NT2/D1 (cell line): ENCODE measurements at regions not wholly inside any gene's neighbourhood (a gene's known extent, or its start where the extent isn't known, plus 50 kb on each side); places are given as distances from the start of the nearest gene placed in this dataset.

Experiments used
- DNase-seq: peaks from one replicate; pipeline ENCODE4 v3.0.0-alpha.2; 2011; ENCODE audit warnings: low read depth, low spot score
- H3K27me3 ChIP-seq: 2 replicates; pipeline ENCODE4 v1.6.0; 2011; ENCODE audit warnings: mild to moderate bottlenecking; ENCODE audit not compliant: insufficient read length, insufficient read depth
- H3K36me3 ChIP-seq: 2 replicates; pipeline ENCODE4 v1.6.1; 2011; ENCODE audit warnings: mild to moderate bottlenecking, low read length, mixed read lengths; ENCODE audit not compliant: insufficient read depth, insufficient read length
- H3K4me1 ChIP-seq: 2 replicates; pipeline ENCODE4 v1.5.1; 2011; ENCODE audit not compliant: insufficient read depth, insufficient read length
- H3K4me3 ChIP-seq: 2 replicates; pipeline ENCODE4 v1.5.1; 2011; ENCODE audit warnings: low read depth; ENCODE audit not compliant: insufficient read length
- H3K9ac ChIP-seq: 2 replicates; pipeline ENCODE4 v1.6.0; 2011; ENCODE audit warnings: low read depth; ENCODE audit not compliant: insufficient read length
- H3K9me3 ChIP-seq: 2 replicates; pipeline ENCODE4 v1.5.1; 2011; ENCODE audit warnings: mild to moderate bottlenecking, low read length; ENCODE audit not compliant: insufficient read depth
- SUZ12 ChIP-seq: IDR thresholded peaks from 2 replicates; pipeline ENCODE4 v1.6.1; 2011; ENCODE audit not compliant: insufficient read length, insufficient read depth; ENCODE audit errors: extremely low read depth
- YY1 ChIP-seq: IDR thresholded peaks from 2 replicates; pipeline ENCODE4 v1.6.1; 2011; ENCODE audit not compliant: insufficient read length, insufficient read depth
- ZNF274 ChIP-seq: IDR thresholded peaks from 2 replicates; pipeline ENCODE4 v1.6.1; 2011; ENCODE audit warnings: mild to moderate bottlenecking, low read depth, low read length

DNA sequence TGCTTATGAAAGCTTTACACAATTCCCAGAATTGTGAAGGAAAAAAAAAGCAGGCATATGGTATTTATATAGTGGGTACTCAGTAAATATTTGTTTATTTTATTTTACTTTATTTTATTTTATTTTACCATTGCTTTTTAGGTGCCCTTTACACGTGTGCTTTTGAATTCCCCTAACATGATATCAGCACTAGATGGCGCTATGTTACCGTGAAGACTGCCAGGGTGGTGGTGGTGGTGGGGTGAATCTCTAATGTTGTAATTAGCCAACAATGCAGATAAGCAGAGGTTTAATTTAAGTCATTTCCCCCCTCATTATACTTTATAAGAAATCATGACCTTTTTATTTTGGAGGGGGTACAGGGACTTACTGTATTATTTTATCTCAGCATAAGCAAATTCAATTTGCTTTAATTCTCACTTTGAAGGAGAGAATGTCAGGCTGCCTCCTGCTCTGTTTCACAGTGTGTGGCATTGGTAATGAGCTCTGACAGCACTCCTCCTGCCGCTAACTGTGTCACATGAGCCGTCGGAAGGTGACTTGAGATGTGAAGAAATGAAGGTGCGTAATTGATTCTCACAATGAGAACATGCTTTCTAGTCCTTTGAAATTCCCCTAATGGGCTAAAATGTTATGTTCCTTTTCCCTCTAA is 165.6 kb downstream of the YTHDC2 start:
- no peaks in the 10 kb centered on the region for H3K36me3 ChIP-seq
- no peaks in the 10 kb centered on the region for H3K4me1 ChIP-seq
- no peak for DNase-seq
- TF ChIP-seq SUZ12: no peak
- TF ChIP-seq YY1: no peak
- TF ChIP-seq ZNF274: no peak
- H3K9ac ChIP-seq: no peak overlapping the region
- peaks cover 9% of the 10 kb centered on the region; the same call in 1 of the 2 replicates for H3K9me3 ChIP-seq
- no peak overlapping the region for H3K4me3 ChIP-seq
- H3K27me3 ChIP-seq: no peaks in the 10 kb centered on the region

DNA sequence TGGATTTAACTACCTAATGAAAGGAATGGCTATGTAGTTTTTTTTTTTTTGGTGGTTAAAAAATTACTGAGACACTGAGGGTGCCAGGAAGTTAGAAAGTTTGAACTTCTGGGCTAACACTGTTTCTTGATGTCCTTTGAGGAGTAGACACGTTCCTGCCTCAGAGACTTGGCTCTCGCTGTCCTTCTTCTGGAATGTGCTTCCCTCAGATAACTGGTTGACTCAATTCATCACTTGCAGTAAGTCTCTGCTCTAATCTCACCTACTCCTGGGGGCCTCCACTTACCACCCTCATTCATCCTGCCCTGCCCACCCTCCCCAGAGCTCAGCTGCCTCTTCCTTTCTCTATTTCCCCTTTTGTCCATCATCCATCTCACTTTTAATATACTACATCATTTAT is 167.0 kb downstream of the YTHDC2 start:
- DNase-seq: no peak
- H3K9ac ChIP-seq: no peak overlapping the region
- H3K9me3 ChIP-seq: no peaks in the 10 kb centered on the region
- H3K4me3 ChIP-seq: no peak overlapping the region
- H3K36me3 ChIP-seq: no peaks in the 10 kb centered on the region
- no peaks in the 10 kb centered on the region for H3K27me3 ChIP-seq
- TF ChIP-seq YY1: no peak
- no peaks in the 10 kb centered on the region for H3K4me1 ChIP-seq

DNA sequence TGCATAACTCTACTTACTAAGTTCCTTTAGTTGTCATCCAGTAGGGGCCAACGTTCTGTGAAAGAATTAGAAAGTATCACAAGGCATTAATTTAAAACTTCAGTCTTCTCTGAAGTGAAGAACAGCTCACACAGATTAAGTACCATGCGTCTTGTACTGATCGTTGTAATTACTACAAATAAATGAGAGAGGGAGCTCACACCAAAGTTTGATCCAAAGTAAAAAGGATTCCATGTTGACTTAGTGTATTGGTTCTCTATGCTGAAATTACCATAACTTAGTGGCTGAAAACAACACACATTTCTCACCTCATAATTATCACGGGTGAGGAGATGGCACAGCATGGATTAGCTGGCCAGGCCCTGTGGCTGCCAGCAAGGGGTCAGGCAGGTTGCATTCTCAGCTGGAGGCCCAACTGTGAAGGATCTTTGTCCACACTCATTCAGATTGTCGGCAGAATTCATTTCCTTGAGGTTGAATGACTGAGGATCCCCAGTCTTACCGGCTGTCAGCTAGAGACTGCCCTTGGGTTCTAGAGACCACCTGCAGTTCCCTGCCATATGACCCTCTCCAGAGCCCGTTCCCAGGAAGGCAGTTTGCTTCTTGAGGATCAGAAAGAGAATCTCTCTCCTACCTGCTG is 169.1 kb downstream of the YTHDC2 start:
- H3K36me3 ChIP-seq: no peaks in the 10 kb centered on the region
- no peaks in the 10 kb centered on the region for H3K4me1 ChIP-seq
- H3K9ac ChIP-seq: no peak overlapping the region
- no peak overlapping the region for H3K4me3 ChIP-seq
- H3K9me3 ChIP-seq: no peaks in the 10 kb centered on the region
- no peak for TF ChIP-seq ZNF274
- TF ChIP-seq YY1: no peak
- no peak for TF ChIP-seq SUZ12
- no peaks in the 10 kb centered on the region for H3K27me3 ChIP-seq
- no peak for DNase-seq

DNA sequence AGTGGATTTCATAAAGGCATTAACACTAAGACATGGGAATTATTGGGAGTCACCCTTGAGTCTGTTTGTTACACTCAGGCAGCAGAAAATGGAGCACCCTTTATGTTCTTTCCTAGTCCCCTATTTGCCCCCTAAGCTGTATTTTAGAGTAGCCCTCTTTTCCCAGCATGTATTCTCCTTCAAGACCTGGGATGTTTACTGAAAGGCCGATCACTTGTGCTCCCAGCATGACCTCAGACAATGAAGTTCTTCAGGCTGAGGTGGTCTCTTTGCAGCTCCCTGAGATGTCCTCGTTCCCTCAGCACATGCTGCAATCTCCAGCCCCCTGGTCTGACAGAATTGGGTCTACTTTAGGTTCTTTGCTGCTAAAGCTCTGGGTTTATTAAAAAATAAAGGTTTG is 169.7 kb downstream of the YTHDC2 start:
- no peaks in the 10 kb centered on the region for H3K4me1 ChIP-seq
- no peaks in the 10 kb centered on the region for H3K36me3 ChIP-seq
- H3K4me3 ChIP-seq: no peak overlapping the region
- no peak for DNase-seq
- no peaks in the 10 kb centered on the region for H3K27me3 ChIP-seq
- H3K9ac ChIP-seq: no peak overlapping the region
- TF ChIP-seq SUZ12: no peak
- no peak for TF ChIP-seq YY1
- TF ChIP-seq ZNF274: no peak
- H3K9me3 ChIP-seq: no peaks in the 10 kb centered on the region

- H3K9me3 ChIP-seq: no peaks in the 10 kb centered on the region
- no peaks in the 10 kb centered on the region for H3K4me1 ChIP-seq
- no peak for DNase-seq
- no peak overlapping the region for H3K4me3 ChIP-seq
- no peaks in the 10 kb centered on the region for H3K36me3 ChIP-seq
- H3K9ac ChIP-seq: no peak overlapping the region
- no peaks in the 10 kb centered on the region for H3K27me3 ChIP-seq
- no peak for TF ChIP-seq ZNF274
- no peak for TF ChIP-seq SUZ12
- TF ChIP-seq YY1: no peak
Measured at GRCh38 chr5:113686599-113686998, 173.1 kb downstream of the YTHDC2 start.

DNA sequence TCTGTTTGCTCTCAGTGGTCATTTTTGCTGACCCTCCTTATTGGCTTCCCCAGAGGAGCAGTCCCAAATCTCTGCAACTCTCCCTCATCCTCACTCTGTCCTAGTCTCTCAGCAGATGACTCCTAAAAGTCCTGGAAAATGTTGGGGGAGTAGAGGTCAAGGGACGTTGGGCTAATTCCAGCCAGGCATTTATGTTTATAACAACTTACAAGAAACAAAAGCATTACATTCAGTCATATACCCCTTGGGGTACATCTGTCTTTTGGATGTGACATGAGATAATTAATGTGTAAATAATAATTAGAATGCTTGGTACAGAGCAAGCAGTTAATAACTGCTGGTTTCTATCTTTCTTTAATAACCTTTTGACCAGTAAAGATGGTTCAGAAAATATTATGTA is 176.2 kb downstream of the YTHDC2 start:
- H3K4me1 ChIP-seq: peaks cover 2% of the 10 kb centered on the region
- H3K36me3 ChIP-seq: no peaks in the 10 kb centered on the region
- DNase-seq: no peak
- H3K9me3 ChIP-seq: no peaks in the 10 kb centered on the region
- H3K4me3 ChIP-seq: no peak overlapping the region
- no peak overlapping the region for H3K9ac ChIP-seq
- TF ChIP-seq ZNF274 (no peak), SUZ12 (no peak), YY1 (no peak)
- H3K27me3 ChIP-seq: no peaks in the 10 kb centered on the region

GRCh38 chr5:113692466-113692865 is 179.0 kb downstream of the YTHDC2 start:
- no peak for DNase-seq
- Histone ChIP-seq H3K9ac (no peak overlapping the region), H3K4me3 (peak overlapping the region; percentile 19), H3K27me3 (no peaks in the 10 kb centered on the region), H3K4me1 (peaks cover 2% of the 10 kb centered on the region), H3K9me3 (no peaks in the 10 kb centered on the region), H3K36me3 (no peaks in the 10 kb centered on the region)
- TF ChIP-seq SUZ12 (no peak), ZNF274 (no peak), YY1 (no peak)
